NT2/D1 (cell line): ENCODE measurements at regions not wholly inside any gene's neighbourhood (a gene's known extent, or its start where the extent isn't known, plus 50 kb on each side); places are given as distances from the start of the nearest gene placed in this dataset.

Source experiments
- SUZ12 ChIP-seq: IDR thresholded peaks from 2 replicates; pipeline ENCODE4 v1.6.1; 2011; ENCODE audit not compliant: insufficient read length, insufficient read depth; ENCODE audit errors: extremely low read depth
- YY1 ChIP-seq: IDR thresholded peaks from 2 replicates; pipeline ENCODE4 v1.6.1; 2011; ENCODE audit not compliant: insufficient read length, insufficient read depth
- ZNF274 ChIP-seq: IDR thresholded peaks from 2 replicates; pipeline ENCODE4 v1.6.1; 2011; ENCODE audit warnings: mild to moderate bottlenecking, low read depth, low read length

- no peak for TF ChIP-seq SUZ12
- no peak for TF ChIP-seq ZNF274
- no peak for TF ChIP-seq YY1
These were observed 92.2 kb upstream of the PLET1 start for GRCh38 chr11:112352907-112353306.
